ENCODE measurements at regions not wholly inside any gene's neighbourhood (a gene's known extent, or its start where the extent isn't known, plus 50 kb on each side); places are given as distances from the start of the nearest gene placed in this dataset.

GRCh38 chr1:229875086-229875485, 192.0 kb upstream of the GALNT2 start:
- Histone ChIP-seq H3K4me2 (no peak overlapping the region), H3K4me1 (no peaks in the 10 kb centered on the region), H4K20me1 (no peaks in the 10 kb centered on the region), H3K36me3 (no peaks in the 10 kb centered on the region), H3K27ac (no peak overlapping the region), H3K4me3 (no peak overlapping the region), H3K9me3 (no peaks in the 10 kb centered on the region), H3K27me3 (no peaks in the 10 kb centered on the region), H3K9ac (no peak overlapping the region)
- TF ChIP-seq Cebpa-rat (IDR thresholded peaks at IDR 0.05), result no peak

- Histone ChIP-seq H3K27me3 (no peaks in the 10 kb centered on the region), H3K4me1 (peaks cover 16% of the 10 kb centered on the region)
Observed at GRCh38 chr1:229879746-229880145, 187.3 kb upstream of the GALNT2 start.

GRCh38 chr1:229880271-229881170, 186.5 kb upstream of the GALNT2 start:
- H3K9ac ChIP-seq, result no peak overlapping the region
- no peaks in the 10 kb centered on the region for H3K36me3 ChIP-seq
- no peaks in the 10 kb centered on the region for H3K27me3 ChIP-seq
- no peaks in the 10 kb centered on the region for H3K9me3 ChIP-seq
- no peak for TF ChIP-seq Cebpa-rat (IDR thresholded peaks at IDR 0.05)
- H3K27ac ChIP-seq, result no peak overlapping the region
- no peak overlapping the region for H3K4me2 ChIP-seq
- peaks cover 16% of the 10 kb centered on the region for H3K4me1 ChIP-seq
- H4K20me1 ChIP-seq, result no peaks in the 10 kb centered on the region
- no peak overlapping the region for H3K4me3 ChIP-seq

More at GRCh38 chr1:229879746-229880145, 187.3 kb upstream of the GALNT2 start:
- Histone ChIP-seq H4K20me1 (no peaks in the 10 kb centered on the region), H3K9me3 (no peaks in the 10 kb centered on the region), H3K4me3 (no peak overlapping the region), H3K4me2 (no peak overlapping the region), H3K9ac (no peak overlapping the region), H3K27ac (no peak overlapping the region), H3K36me3 (no peaks in the 10 kb centered on the region)
- no peak for TF ChIP-seq Cebpa-rat (IDR thresholded peaks at IDR 0.05)

GRCh38 chr1:229882621-229883020, 184.4 kb upstream of the GALNT2 start:
- Histone ChIP-seq H3K27me3 (no peaks in the 10 kb centered on the region), H3K27ac (peak overlapping the region; percentile 49), H3K9ac (no peak overlapping the region), H3K4me2 (peak overlapping the region; percentile 61), H3K9me3 (no peaks in the 10 kb centered on the region), H3K4me1 (peaks cover 16% of the 10 kb centered on the region), H3K36me3 (no peaks in the 10 kb centered on the region), H3K4me3 (no peak overlapping the region), H4K20me1 (no peaks in the 10 kb centered on the region)
- TF ChIP-seq Cebpa-rat (IDR thresholded peaks at IDR 0.05), result no peak

- Histone ChIP-seq H3K27me3 (no peaks in the 10 kb centered on the region), H3K9ac (no peak overlapping the region), H3K4me2 (peak overlapping the region; percentile 61; the same call in 1 of the 2 replicates)
Observed at GRCh38 chr1:229883504-229884200, 183.4 kb upstream of the GALNT2 start.

GRCh38 chr1:229884765-229885164, 182.3 kb upstream of the GALNT2 start:
- H3K4me2 ChIP-seq, result no peak overlapping the region
- H3K27ac ChIP-seq, result no peak overlapping the region
- no peaks in the 10 kb centered on the region for H3K36me3 ChIP-seq
- no peaks in the 10 kb centered on the region for H3K9me3 ChIP-seq
- H3K9ac ChIP-seq, result no peak overlapping the region
- H4K20me1 ChIP-seq, result no peaks in the 10 kb centered on the region
- H3K27me3 ChIP-seq, result no peaks in the 10 kb centered on the region
- H3K4me1 ChIP-seq, result peaks cover 16% of the 10 kb centered on the region
- H3K4me3 ChIP-seq, result no peak overlapping the region
- no peak for TF ChIP-seq Cebpa-rat (IDR thresholded peaks at IDR 0.05)

More at GRCh38 chr1:229883504-229884200, 183.4 kb upstream of the GALNT2 start:
- TF ChIP-seq Cebpa-rat (IDR thresholded peaks at IDR 0.05), result no peak
- Histone ChIP-seq H3K27ac (no peak overlapping the region), H3K9me3 (no peaks in the 10 kb centered on the region), H3K4me1 (peaks cover 16% of the 10 kb centered on the region), H3K36me3 (no peaks in the 10 kb centered on the region), H3K4me3 (no peak overlapping the region), H4K20me1 (no peaks in the 10 kb centered on the region)

- no peaks in the 10 kb centered on the region for H3K36me3 ChIP-seq
- peaks cover 16% of the 10 kb centered on the region for H3K4me1 ChIP-seq
- TF ChIP-seq Cebpa-rat (IDR thresholded peaks at IDR 0.05), result no peak
- no peak overlapping the region for H3K27ac ChIP-seq
- H3K4me2 ChIP-seq, result no peak overlapping the region
- H3K4me3 ChIP-seq, result no peak overlapping the region
- H4K20me1 ChIP-seq, result no peaks in the 10 kb centered on the region
- no peaks in the 10 kb centered on the region for H3K9me3 ChIP-seq
- no peak overlapping the region for H3K9ac ChIP-seq
- no peaks in the 10 kb centered on the region for H3K27me3 ChIP-seq
Observed at GRCh38 chr1:229885568-229886495, 181.2 kb upstream of the GALNT2 start.

GRCh38 chr1:229886636-229887035, 180.4 kb upstream of the GALNT2 start:
- Histone ChIP-seq H3K4me2 (no peak overlapping the region), H3K4me3 (no peak overlapping the region)
- TF ChIP-seq Cebpa-rat (IDR thresholded peaks at IDR 0.05), result no peak

GRCh38 chr1:229887043-229887822, 179.8 kb upstream of the GALNT2 start:
- Histone ChIP-seq H3K27ac (no peak overlapping the region), H3K36me3 (no peaks in the 10 kb centered on the region), H3K4me1 (peaks cover 11% of the 10 kb centered on the region), H4K20me1 (no peaks in the 10 kb centered on the region), H3K9me3 (no peaks in the 10 kb centered on the region), H3K9ac (no peak overlapping the region), H3K4me2 (no peak overlapping the region), H3K27me3 (no peaks in the 10 kb centered on the region), H3K4me3 (no peak overlapping the region)
- TF ChIP-seq Cebpa-rat (IDR thresholded peaks at IDR 0.05), result no peak

More at GRCh38 chr1:229886636-229887035, 180.4 kb upstream of the GALNT2 start:
- Histone ChIP-seq H3K9ac (no peak overlapping the region), H3K4me1 (peaks cover 16% of the 10 kb centered on the region), H3K36me3 (no peaks in the 10 kb centered on the region), H4K20me1 (no peaks in the 10 kb centered on the region), H3K27ac (no peak overlapping the region), H3K27me3 (no peaks in the 10 kb centered on the region), H3K9me3 (no peaks in the 10 kb centered on the region)

Data from BLaER1 (cell line).